CD14-positive monocyte (primary cell): ENCODE measurements at regions not wholly inside any gene's neighbourhood (a gene's known extent, or its start where the extent isn't known, plus 50 kb on each side); places are given as distances from the start of the nearest gene placed in this dataset.

ENCODE experiments used
- DNase-seq, 3 donors: peaks; one replicate each; pipeline ENCODE4 v3.0.0-alpha.2; 2011 to 2022
- H2AFZ ChIP-seq: 2 replicates; pipeline ENCODE4 v1.6.0; 2012; ENCODE audit warnings: mild to moderate bottlenecking, low read depth, low read length, inconsistent platforms; ENCODE audit not compliant: insufficient read depth, poor library complexity, severe bottlenecking
- H3K27ac ChIP-seq, 2 donors: 1 replicate in 1 of 2; 2 replicates in 1 of 2; pipeline ENCODE4 v1.5.1; 2012 to 2013; ENCODE audit warnings: low read length in 2 of 2, control low read depth in 1 of 2, inconsistent platforms in 1 of 2, low read depth in 1 of 2, mild to moderate bottlenecking in 1 of 2
- H3K27me3 ChIP-seq, 2 donors: one replicate each; pipeline versions ENCODE4 v1.6.0 to v1.6.1; 2011 to 2013; ENCODE audit warnings: low read length in 2 of 2; ENCODE audit not compliant: control insufficient read depth in 2 of 2, insufficient read depth in 2 of 2
- H3K36me3 ChIP-seq, 2 donors: replicated peaks in 1 of 2; 1 replicate in 1 of 2; 2 replicates in 1 of 2; pipeline versions ENCODE4 v1.5.1 to v1.6.1; 2012 to 2013; ENCODE audit warnings: low read length in 2 of 2, control low read depth in 1 of 2, inconsistent platforms in 1 of 2, mild to moderate bottlenecking in 1 of 2; ENCODE audit not compliant: insufficient read depth in 2 of 2, control insufficient read depth in 1 of 2
- H3K4me1 ChIP-seq, 2 donors: 1 replicate in 1 of 2; 2 replicates in 1 of 2; pipeline versions ENCODE4 v1.5.1 to v1.6.1; 2012 to 2013; ENCODE audit warnings: low read length in 2 of 2, control low read depth in 1 of 2, inconsistent platforms in 1 of 2, mild to moderate bottlenecking in 1 of 2, moderate library complexity in 1 of 2; ENCODE audit not compliant: insufficient read depth in 2 of 2, control insufficient read depth in 1 of 2
- H3K4me2 ChIP-seq: replicated peaks from 2 replicates; pipeline ENCODE3; 2012; ENCODE audit warnings: low read length, moderate library complexity, mild to moderate bottlenecking; ENCODE audit not compliant: poor library complexity, severe bottlenecking; ENCODE audit errors: extremely low read depth
- H3K4me3 ChIP-seq, 3 experiments: fragments of 200-600 bp in 1 of 3; sonication (generic) in 1 of 3; replicated peaks in 1 of 3; 1 replicate in 2 of 3; 2 replicates in 1 of 3; pipeline ENCODE4 v1.5.1; 2011 to 2013; ENCODE audit warnings: low read length in 3 of 3, mild to moderate bottlenecking in 3 of 3, control low read depth in 2 of 3, low read depth in 2 of 3, inconsistent platforms in 1 of 3, moderate library complexity in 1 of 3
- H3K79me2 ChIP-seq: 2 replicates; pipeline ENCODE4 v1.6.0; 2012; ENCODE audit warnings: mild to moderate bottlenecking, control low read depth, inconsistent platforms, low read length, moderate library complexity; ENCODE audit not compliant: insufficient read depth
- H3K9ac ChIP-seq: 2 replicates; pipeline ENCODE4 v1.6.0; 2017; ENCODE audit warnings: low read length, mild to moderate bottlenecking; ENCODE audit not compliant: insufficient read depth, poor library complexity, severe bottlenecking
- H3K9me3 ChIP-seq, 2 donors: replicated peaks in 1 of 2; 1 replicate in 1 of 2; 2 replicates in 1 of 2; pipeline versions ENCODE4 v1.5.1 to v1.6.1; 2012 to 2013; ENCODE audit warnings: low read length in 2 of 2, control low read depth in 1 of 2; ENCODE audit not compliant: control insufficient read depth in 1 of 2, insufficient read depth in 1 of 2
- H4K20me1 ChIP-seq: 2 replicates; pipeline ENCODE4 v1.6.0; 2012; ENCODE audit warnings: mild to moderate bottlenecking, low read length, control low read depth, moderate library complexity; ENCODE audit not compliant: insufficient read depth
- H3K27ac Mint-ChIP-seq, 7 donors: one replicate each; pipeline ENCODE4 v1.8.0; 2020; ENCODE audit warnings: mild to moderate bottlenecking in 7 of 7, mixed read lengths in 7 of 7, moderate library complexity in 6 of 7, inconsistent platforms in 2 of 7
- H3K27me3 Mint-ChIP-seq, 3 donors: one replicate each; pipeline ENCODE4 v1.8.0; 2021 to 2022; ENCODE audit warnings: low read depth in 3 of 3, mild to moderate bottlenecking in 3 of 3, mixed read lengths in 3 of 3, moderate library complexity in 3 of 3, inconsistent platforms in 1 of 3
- H3K36me3 Mint-ChIP-seq, 2 donors: one replicate each; pipeline ENCODE4 v1.8.0; 2020; ENCODE audit warnings: mixed read lengths in 2 of 2, inconsistent platforms in 1 of 2, mild to moderate bottlenecking in 1 of 2
- H3K4me1 Mint-ChIP-seq: one replicate; pipeline ENCODE4 v1.8.0; 2020; ENCODE audit warnings: mild to moderate bottlenecking, mixed read lengths
- H3K4me3 Mint-ChIP-seq, 2 donors: one replicate each; pipeline ENCODE4 v1.8.0; 2020; ENCODE audit warnings: mild to moderate bottlenecking in 2 of 2, mixed read lengths in 2 of 2, moderate library complexity in 1 of 2
- H3K9me3 Mint-ChIP-seq, 7 donors: one replicate each; pipeline ENCODE4 v1.8.0; 2020 to 2022; ENCODE audit warnings: mixed read lengths in 7 of 7, mild to moderate bottlenecking in 6 of 7, moderate library complexity in 6 of 7, inconsistent platforms in 2 of 7
- WGBS: methylation state at CpG from one replicate; pipeline ENCODE4 v1.1.5; 2013; ENCODE audit warnings: missing lambda C conversion rate; ENCODE audit not compliant: insufficient coverage; 5-methylcytosine and 5-hydroxymethylcytosine counted together
- intact Hi-C, 2 donors: fragments of 100-400 bp; cut with micrococcal nuclease; formaldehyde crosslinking; loops; one replicate each; pipeline versions ENCODE4 v1.15.0 to v1.15.1; 2023
- TF ChIP-seq, protein P1 (sequence below): fragments of 200-600 bp; IDR thresholded peaks from one replicate; pipeline ENCODE4 v1.8.0; 2022; ENCODE audit warnings: antibody characterized with exemption, mild to moderate bottlenecking

DNA sequence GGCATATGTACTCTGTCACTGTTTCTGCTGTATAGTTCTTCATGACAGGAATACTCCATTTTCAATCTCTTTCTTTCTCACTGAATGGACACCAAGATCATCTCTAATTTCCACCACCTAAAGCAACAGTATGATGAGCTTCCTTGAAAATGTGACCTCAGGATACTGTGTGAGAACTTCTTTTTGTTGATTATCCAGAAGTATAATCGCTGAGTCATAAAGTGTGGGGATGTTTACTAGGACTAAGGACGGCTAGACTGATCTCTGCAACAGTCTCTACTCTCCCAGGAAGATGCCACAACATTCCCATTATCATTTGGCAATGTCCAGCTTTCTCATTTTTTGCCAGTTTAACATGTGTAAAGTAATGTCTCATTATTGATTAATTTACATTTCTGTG lies 70.3 kb downstream of the TNFSF18 start:
- no peaks in the 10 kb centered on the region for H3K4me1 ChIP-seq
- no peaks in the 10 kb centered on the region for H3K27me3 ChIP-seq
- H3K79me2 ChIP-seq = no peaks in the 10 kb centered on the region
- TF ChIP-seq, protein P1, sequence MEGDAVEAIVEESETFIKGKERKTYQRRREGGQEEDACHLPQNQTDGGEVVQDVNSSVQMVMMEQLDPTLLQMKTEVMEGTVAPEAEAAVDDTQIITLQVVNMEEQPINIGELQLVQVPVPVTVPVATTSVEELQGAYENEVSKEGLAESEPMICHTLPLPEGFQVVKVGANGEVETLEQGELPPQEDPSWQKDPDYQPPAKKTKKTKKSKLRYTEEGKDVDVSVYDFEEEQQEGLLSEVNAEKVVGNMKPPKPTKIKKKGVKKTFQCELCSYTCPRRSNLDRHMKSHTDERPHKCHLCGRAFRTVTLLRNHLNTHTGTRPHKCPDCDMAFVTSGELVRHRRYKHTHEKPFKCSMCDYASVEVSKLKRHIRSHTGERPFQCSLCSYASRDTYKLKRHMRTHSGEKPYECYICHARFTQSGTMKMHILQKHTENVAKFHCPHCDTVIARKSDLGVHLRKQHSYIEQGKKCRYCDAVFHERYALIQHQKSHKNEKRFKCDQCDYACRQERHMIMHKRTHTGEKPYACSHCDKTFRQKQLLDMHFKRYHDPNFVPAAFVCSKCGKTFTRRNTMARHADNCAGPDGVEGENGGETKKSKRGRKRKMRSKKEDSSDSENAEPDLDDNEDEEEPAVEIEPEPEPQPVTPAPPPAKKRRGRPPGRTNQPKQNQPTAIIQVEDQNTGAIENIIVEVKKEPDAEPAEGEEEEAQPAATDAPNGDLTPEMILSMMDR = no peak
- Mint-ChIP-seq H3K27me3 (no peaks in the 10 kb centered on the region), H3K27ac (no peak overlapping the region), H3K9me3 (peaks cover 0 to 2% (median 0%) of the 10 kb centered on the region in 7 donors), H3K4me3 (no peak overlapping the region), H3K4me1 (no peaks in the 10 kb centered on the region), H3K36me3 (no peaks in the 10 kb centered on the region)
- H3K9me3 ChIP-seq = no peaks in the 10 kb centered on the region
- intact Hi-C loops = no loop called here
- no peak overlapping the region for H3K4me2 ChIP-seq
- H3K27ac ChIP-seq = no peak overlapping the region
- no peaks in the 10 kb centered on the region for H3K36me3 ChIP-seq
- no peaks in the 10 kb centered on the region for H4K20me1 ChIP-seq
- no peak overlapping the region for H3K4me3 ChIP-seq
- DNase-seq = no peak
- WGBS = no CpG with 5 or more reads among the region's 2 CpGs
- no peak overlapping the region for H3K9ac ChIP-seq
- H2AFZ ChIP-seq = no peak overlapping the region

DNA sequence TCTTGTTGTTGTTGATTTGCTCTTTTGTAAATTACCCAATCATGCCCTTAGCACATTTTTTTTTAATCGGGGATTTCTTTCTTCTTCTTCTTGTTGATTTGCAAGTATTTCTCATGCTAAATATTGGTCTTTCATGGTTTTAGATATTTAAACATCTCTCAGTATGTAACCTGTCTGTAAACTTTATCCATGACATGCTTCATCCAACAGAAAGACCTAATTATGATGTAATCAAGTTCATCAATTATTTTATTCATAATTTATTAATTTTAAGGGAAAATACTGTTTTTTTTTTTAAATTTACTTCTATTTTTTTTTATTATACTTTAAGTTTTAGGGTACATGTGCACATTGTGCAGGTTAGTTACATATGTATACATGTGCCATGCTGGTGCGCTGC lies 69.8 kb downstream of the TNFSF18 start:
- Mint-ChIP-seq H3K4me3 (no peak overlapping the region), H3K9me3 (peaks cover 0 to 2% (median 0%) of the 10 kb centered on the region in 7 donors), H3K36me3 (no peaks in the 10 kb centered on the region), H3K4me1 (no peaks in the 10 kb centered on the region), H3K27ac (no peak overlapping the region), H3K27me3 (no peaks in the 10 kb centered on the region)
- no peak overlapping the region for H3K4me2 ChIP-seq
- H3K4me1 ChIP-seq = no peaks in the 10 kb centered on the region
- no peaks in the 10 kb centered on the region for H3K79me2 ChIP-seq
- no CpG with 5 or more reads among the region's 2 CpGs for WGBS
- no peak overlapping the region for H3K27ac ChIP-seq
- H3K27me3 ChIP-seq = no peaks in the 10 kb centered on the region
- H3K9ac ChIP-seq = no peak overlapping the region
- no peak for DNase-seq
- TF ChIP-seq, protein P1 = no peak
- no peaks in the 10 kb centered on the region for H4K20me1 ChIP-seq
- no peak overlapping the region for H3K4me3 ChIP-seq
- no peak overlapping the region for H2AFZ ChIP-seq
- no peaks in the 10 kb centered on the region for H3K36me3 ChIP-seq
- H3K9me3 ChIP-seq = no peaks in the 10 kb centered on the region
- intact Hi-C loops = no loop called here
